Fibroblast of skin of back (primary cell): ENCODE measurements at regions not wholly inside any gene's neighbourhood (a gene's known extent, or its start where the extent isn't known, plus 50 kb on each side); places are given as distances from the start of the nearest gene placed in this dataset.
"Not testable (repeated sequence)": the region's sequence is repeated elsewhere in the genome, so short reads cannot be mapped to it uniquely, and the experiment has no call there.

Experiments used
- DNase-seq: peaks from one replicate; pipeline ENCODE4 v3.0.0-alpha.2; 2013

- DNase-seq = no peak
These were observed 1460.0 kb upstream of the ADGRB3 start for GRCh38 chr6:67175101-67175500.

- no peak for DNase-seq
These were observed 1458.6 kb upstream of the EYS start for GRCh38 chr6:67165606-67166005.

- DNase-seq = no peak
These were observed 1453.8 kb upstream of the EYS start for GRCh38 chr6:67160820-67161219.

- DNase-seq = no peak
These were observed 1434.0 kb upstream of the EYS start for GRCh38 chr6:67141005-67141404.

- DNase-seq = no peak
These were observed 1426.9 kb upstream of the EYS start for GRCh38 chr6:67133973-67134372.

- no peak for DNase-seq
These were observed 1424.8 kb upstream of the EYS start for GRCh38 chr6:67131827-67132226.

- DNase-seq = no peak
These were observed 1422.8 kb upstream of the EYS start for GRCh38 chr6:67129780-67130179.

- no peak for DNase-seq
These were observed 1420.0 kb upstream of the EYS start for GRCh38 chr6:67127041-67127440.

- DNase-seq = no peak
These were observed 1414.1 kb upstream of the EYS start for GRCh38 chr6:67121115-67121514.

- peak; percentile 17 for DNase-seq
These were observed 1405.1 kb upstream of the EYS start for GRCh38 chr6:67112120-67112519.

GRCh38 chr6:67102743-67103142 is 1395.7 kb upstream of the EYS start:
- no peak for DNase-seq

- not testable (repeated sequence) for DNase-seq
These were observed 1388.7 kb upstream of the EYS start for GRCh38 chr6:67095618-67096226.

- DNase-seq = no peak
These were observed 1387.5 kb upstream of the EYS start for GRCh38 chr6:67094431-67094946.

GRCh38 chr6:67073938-67074337 is 1366.9 kb upstream of the EYS start:
- DNase-seq = no peak

GRCh38 chr6:67068781-67069180 is 1361.8 kb upstream of the EYS start:
- DNase-seq = no peak

GRCh38 chr6:67064323-67064722 is 1357.3 kb upstream of the EYS start:
- DNase-seq = no peak

- no peak for DNase-seq
These were observed 1341.0 kb upstream of the EYS start for GRCh38 chr6:67047996-67048395.

GRCh38 chr6:67045076-67045475 is 1338.0 kb upstream of the EYS start:
- no peak for DNase-seq

GRCh38 chr6:67031451-67031850 is 1324.4 kb upstream of the EYS start:
- DNase-seq = no peak

GRCh38 chr6:67030861-67031260 is 1323.8 kb upstream of the EYS start:
- DNase-seq = no peak

- DNase-seq = no peak
These were observed 1310.0 kb upstream of the EYS start for GRCh38 chr6:67016921-67017460.

GRCh38 chr6:67011441-67011840 is 1304.4 kb upstream of the EYS start:
- DNase-seq = no peak

GRCh38 chr6:67009818-67010217 is 1302.8 kb upstream of the EYS start:
- DNase-seq = no peak

GRCh38 chr6:67003844-67004243 is 1296.8 kb upstream of the EYS start:
- DNase-seq = no peak

GRCh38 chr6:67000121-67000520 is 1293.1 kb upstream of the EYS start:
- DNase-seq = no peak
